Osteoblast (primary cell): ENCODE measurements at regions not wholly inside any gene's neighbourhood (a gene's known extent, or its start where the extent isn't known, plus 50 kb on each side); places are given as distances from the start of the nearest gene placed in this dataset.

Source experiments
- DNase-seq: peaks from one replicate; pipeline ENCODE4 v3.0.0; 2011; ENCODE audit warnings: low spot score, mixed read lengths; ENCODE audit not compliant: insufficient read length; ENCODE audit errors: missing footprints
- H2AFZ ChIP-seq: 2 replicates; pipeline ENCODE4 v1.6.0; 2011; ENCODE audit warnings: mild to moderate bottlenecking, low read length
- H3K27ac ChIP-seq: 2 replicates; pipeline ENCODE4 v1.5.1; 2011; ENCODE audit warnings: mild to moderate bottlenecking, low read depth, low read length, moderate library complexity
- H3K27me3 ChIP-seq: 2 replicates; pipeline ENCODE4 v1.6.0; 2012; ENCODE audit warnings: mild to moderate bottlenecking, control low read depth, inconsistent platforms, low read length, moderate library complexity; ENCODE audit not compliant: insufficient read depth
- H3K36me3 ChIP-seq: 2 replicates; pipeline ENCODE4 v1.5.1; 2011; ENCODE audit warnings: mild to moderate bottlenecking, low read length, control low read depth, moderate library complexity; ENCODE audit not compliant: insufficient read depth
- H3K4me1 ChIP-seq: 2 replicates; pipeline ENCODE4 v1.5.1; 2011; ENCODE audit warnings: mild to moderate bottlenecking, low read length, control low read depth, moderate library complexity; ENCODE audit not compliant: insufficient read depth
- H3K4me2 ChIP-seq: 2 replicates; pipeline ENCODE4 v1.6.0; 2011; ENCODE audit warnings: mild to moderate bottlenecking, low read length; ENCODE audit not compliant: insufficient read depth
- H3K4me3 ChIP-seq: fragments of 200-600 bp; sonication (generic); 3 replicates; pipeline ENCODE4 v1.5.1; 2012; ENCODE audit warnings: mild to moderate bottlenecking, low read length, inconsistent platforms; ENCODE audit not compliant: insufficient read depth
- H3K79me2 ChIP-seq: 2 replicates; pipeline ENCODE4 v1.6.0; 2012; ENCODE audit warnings: mild to moderate bottlenecking, low read length, control low read depth, inconsistent platforms; ENCODE audit not compliant: insufficient read depth
- H3K9me3 ChIP-seq: 2 replicates; pipeline ENCODE4 v1.5.1; 2011; ENCODE audit warnings: low read depth, low read length, control low read depth
- H4K20me1 ChIP-seq: 2 replicates; pipeline ENCODE4 v1.6.0; 2012; ENCODE audit warnings: mild to moderate bottlenecking, low read length, control low read depth; ENCODE audit not compliant: insufficient read depth
- TF ChIP-seq, protein P1 (sequence below): IDR thresholded peaks from 2 replicates; pipeline ENCODE4 v1.5.1; 2011; ENCODE audit warnings: mild to moderate bottlenecking, low read depth, low read length, moderate library complexity; ENCODE audit errors: extremely low read depth

DNA sequence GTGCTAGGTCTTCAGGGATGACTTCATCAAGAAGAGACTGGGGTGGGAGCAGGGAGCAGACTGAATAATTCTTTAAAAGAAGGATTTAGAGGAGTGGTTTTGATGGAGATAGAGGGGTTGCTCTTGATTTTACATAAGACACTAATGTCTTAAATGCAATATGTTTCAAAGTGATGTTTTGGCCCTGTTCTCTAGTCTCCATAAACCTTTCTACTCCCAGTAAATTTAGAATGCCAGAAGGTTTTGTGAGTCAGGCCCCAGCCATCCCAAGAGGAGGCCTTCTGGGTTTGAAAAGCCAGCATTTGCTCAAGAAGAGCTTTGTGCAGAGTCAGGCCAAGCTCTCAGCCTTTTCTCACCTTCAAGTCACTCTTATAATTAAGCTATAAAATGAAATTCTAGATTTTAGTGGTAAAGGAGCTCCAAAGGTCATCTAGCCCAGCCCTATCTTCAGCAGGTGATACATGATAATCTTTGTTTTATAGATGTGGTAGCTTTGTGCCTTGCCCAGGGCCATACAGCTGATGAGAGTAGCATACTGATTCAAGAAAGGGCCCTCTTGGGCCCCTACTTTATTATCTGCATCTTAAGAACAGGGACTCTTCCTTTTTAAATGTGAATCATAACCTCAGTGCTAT is 122.8 kb upstream of the MTNR1B start:
- no peak overlapping the region for H2AFZ ChIP-seq
- H3K79me2 ChIP-seq: no peaks in the 10 kb centered on the region

DNA sequence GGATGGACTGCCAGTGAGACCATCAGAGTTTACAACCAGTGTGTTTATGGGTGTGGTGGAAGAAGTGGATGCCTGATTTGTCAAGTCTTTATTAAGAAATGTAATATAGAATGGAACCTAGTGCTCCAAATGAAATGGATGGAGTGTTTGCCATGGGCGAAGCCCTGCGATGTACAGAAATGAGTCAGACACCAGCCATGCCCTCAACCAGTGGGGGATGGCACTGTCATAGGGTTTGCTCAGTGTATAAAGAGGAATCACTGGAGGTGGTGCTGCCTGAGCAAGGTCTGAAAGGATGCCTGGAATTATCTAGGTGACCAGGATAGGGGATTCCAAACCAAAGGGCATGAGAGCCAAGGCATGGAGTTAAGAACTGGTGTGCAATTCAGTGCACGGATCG is 120.9 kb upstream of the MTNR1B start:
- H4K20me1 ChIP-seq: no peaks in the 10 kb centered on the region
- H3K9me3 ChIP-seq: no peaks in the 10 kb centered on the region
- no peak for DNase-seq
- no peak overlapping the region for H3K27ac ChIP-seq
- no peak overlapping the region for H2AFZ ChIP-seq
- H3K79me2 ChIP-seq: no peaks in the 10 kb centered on the region
- H3K27me3 ChIP-seq: no peaks in the 10 kb centered on the region
- H3K4me2 ChIP-seq: no peak overlapping the region
- TF ChIP-seq, protein P1, sequence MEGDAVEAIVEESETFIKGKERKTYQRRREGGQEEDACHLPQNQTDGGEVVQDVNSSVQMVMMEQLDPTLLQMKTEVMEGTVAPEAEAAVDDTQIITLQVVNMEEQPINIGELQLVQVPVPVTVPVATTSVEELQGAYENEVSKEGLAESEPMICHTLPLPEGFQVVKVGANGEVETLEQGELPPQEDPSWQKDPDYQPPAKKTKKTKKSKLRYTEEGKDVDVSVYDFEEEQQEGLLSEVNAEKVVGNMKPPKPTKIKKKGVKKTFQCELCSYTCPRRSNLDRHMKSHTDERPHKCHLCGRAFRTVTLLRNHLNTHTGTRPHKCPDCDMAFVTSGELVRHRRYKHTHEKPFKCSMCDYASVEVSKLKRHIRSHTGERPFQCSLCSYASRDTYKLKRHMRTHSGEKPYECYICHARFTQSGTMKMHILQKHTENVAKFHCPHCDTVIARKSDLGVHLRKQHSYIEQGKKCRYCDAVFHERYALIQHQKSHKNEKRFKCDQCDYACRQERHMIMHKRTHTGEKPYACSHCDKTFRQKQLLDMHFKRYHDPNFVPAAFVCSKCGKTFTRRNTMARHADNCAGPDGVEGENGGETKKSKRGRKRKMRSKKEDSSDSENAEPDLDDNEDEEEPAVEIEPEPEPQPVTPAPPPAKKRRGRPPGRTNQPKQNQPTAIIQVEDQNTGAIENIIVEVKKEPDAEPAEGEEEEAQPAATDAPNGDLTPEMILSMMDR: no peak
- H3K36me3 ChIP-seq: no peaks in the 10 kb centered on the region
- no peaks in the 10 kb centered on the region for H3K4me1 ChIP-seq
- H3K4me3 ChIP-seq: no peak overlapping the region

More for the DNA sequence above, 122.8 kb upstream of the MTNR1B start:
- no peaks in the 10 kb centered on the region for H3K27me3 ChIP-seq
- no peak overlapping the region for H3K27ac ChIP-seq
- H3K4me2 ChIP-seq: no peak overlapping the region
- no peaks in the 10 kb centered on the region for H3K9me3 ChIP-seq
- no peak overlapping the region for H3K4me3 ChIP-seq
- no peak for DNase-seq
- H4K20me1 ChIP-seq: no peaks in the 10 kb centered on the region
- H3K36me3 ChIP-seq: no peaks in the 10 kb centered on the region
- TF ChIP-seq, protein P1: no peak
- no peaks in the 10 kb centered on the region for H3K4me1 ChIP-seq

DNA sequence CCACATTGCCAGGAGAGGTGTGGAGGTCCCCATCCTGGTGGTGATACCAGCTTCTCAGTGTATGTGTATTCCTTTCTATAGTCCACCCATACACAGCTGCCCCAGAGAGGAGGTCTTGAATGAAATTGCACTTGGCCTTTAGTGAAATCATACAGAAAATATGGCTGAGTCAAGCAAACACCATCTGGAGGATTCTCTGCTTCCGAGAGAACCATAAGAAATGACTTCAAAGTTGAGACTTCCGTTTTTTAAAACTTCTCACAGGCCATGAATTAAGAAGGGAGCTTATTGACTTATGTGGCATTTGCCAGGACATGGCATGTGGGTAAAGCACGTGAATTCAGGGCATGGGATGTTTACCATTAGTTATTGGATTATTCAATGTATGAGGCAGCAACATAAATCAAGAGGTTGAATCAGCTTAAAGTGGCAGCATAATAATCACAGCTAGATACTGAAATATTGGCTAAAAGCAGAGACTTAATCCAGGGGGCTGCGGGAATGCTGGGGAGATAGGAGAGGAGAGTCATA is 119.1 kb upstream of the MTNR1B start:
- Histone ChIP-seq H3K4me1 (no peaks in the 10 kb centered on the region), H3K36me3 (no peaks in the 10 kb centered on the region), H2AFZ (no peak overlapping the region), H3K27me3 (no peaks in the 10 kb centered on the region), H3K4me3 (no peak overlapping the region), H3K4me2 (no peak overlapping the region), H3K9me3 (no peaks in the 10 kb centered on the region), H3K27ac (no peak overlapping the region), H4K20me1 (no peaks in the 10 kb centered on the region), H3K79me2 (no peaks in the 10 kb centered on the region)
- no peak for DNase-seq
- TF ChIP-seq, protein P1: no peak

DNA sequence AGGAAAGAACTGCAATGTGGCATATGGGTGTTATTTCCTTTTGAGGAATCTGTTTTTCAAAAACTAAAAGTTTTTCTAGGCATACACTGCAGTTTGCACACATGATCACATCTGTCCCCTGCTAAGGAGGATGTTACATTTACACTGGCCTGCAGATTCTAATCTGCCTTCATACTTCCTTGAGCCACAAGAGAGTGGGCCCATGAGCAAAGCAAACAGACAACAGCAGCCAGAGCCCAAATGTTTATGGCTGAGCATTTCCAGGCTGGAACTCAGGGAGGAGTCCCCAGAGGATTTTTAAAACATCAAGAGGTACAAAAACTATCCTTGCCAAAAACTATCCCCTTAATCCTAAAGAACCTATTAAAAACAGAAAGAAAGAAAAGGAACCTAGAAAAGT is 117.2 kb upstream of the MTNR1B start:
- DNase-seq: no peak
- Histone ChIP-seq H4K20me1 (no peaks in the 10 kb centered on the region), H3K36me3 (no peaks in the 10 kb centered on the region), H3K27me3 (no peaks in the 10 kb centered on the region), H3K4me2 (no peak overlapping the region), H3K9me3 (no peaks in the 10 kb centered on the region), H2AFZ (no peak overlapping the region), H3K79me2 (no peaks in the 10 kb centered on the region), H3K4me3 (no peak overlapping the region), H3K27ac (no peak overlapping the region), H3K4me1 (no peaks in the 10 kb centered on the region)
- TF ChIP-seq, protein P1: no peak
